GM18508 (cell line): ENCODE measurements at regions not wholly inside any gene's neighbourhood (a gene's known extent, or its start where the extent isn't known, plus 50 kb on each side); places are given as distances from the start of the nearest gene placed in this dataset.

Experiments used
- ATAC-seq: cut with Tn5 transposase; IDR thresholded peaks from one replicate; pipeline ENCODE4 v1.9.1; 2021; ENCODE audit warnings: moderate number of reproducible peaks; ENCODE audit not compliant: insufficient read depth, unreplicated experiment

- no peak for ATAC-seq
Measured at GRCh38 chr13:89704040-89704439, 1643.4 kb upstream of the MIR17HG start.

GRCh38 chr13:89708013-89708412 is 1639.5 kb upstream of the MIR17HG start:
- no peak for ATAC-seq

- no peak for ATAC-seq
Measured at GRCh38 chr13:89721216-89721615, 1626.3 kb upstream of the MIR17HG start.

GRCh38 chr13:89726690-89727435 is 1620.6 kb upstream of the MIR17HG start:
- no peak for ATAC-seq

- ATAC-seq = no peak
Measured at GRCh38 chr13:89733829-89734228, 1613.7 kb upstream of the MIR17HG start.

- ATAC-seq = no peak
Measured at GRCh38 chr13:89737051-89737450, 1610.4 kb upstream of the MIR17HG start.

GRCh38 chr13:89738072-89738471 is 1609.4 kb upstream of the MIR17HG start:
- no peak for ATAC-seq

GRCh38 chr13:89740994-89741685 is 1606.3 kb upstream of the MIR17HG start:
- ATAC-seq = no peak

- ATAC-seq = no peak
Measured at GRCh38 chr13:89746554-89746953, 1600.9 kb upstream of the MIR17HG start.

GRCh38 chr13:89748716-89749115 is 1598.8 kb upstream of the MIR17HG start:
- ATAC-seq = no peak

- ATAC-seq = no peak
Measured at GRCh38 chr13:89749888-89750287, 1597.6 kb upstream of the MIR17HG start.

GRCh38 chr13:89750371-89750770 is 1597.1 kb upstream of the MIR17HG start:
- ATAC-seq = no peak

GRCh38 chr13:89751432-89751930 is 1596.0 kb upstream of the MIR17HG start:
- ATAC-seq = no peak

- no peak for ATAC-seq
Measured at GRCh38 chr13:89752394-89752793, 1595.1 kb upstream of the MIR17HG start.

- no peak for ATAC-seq
Measured at GRCh38 chr13:89755729-89756492, 1591.6 kb upstream of the MIR17HG start.

- no peak for ATAC-seq
Measured at GRCh38 chr13:89763005-89763404, 1584.5 kb upstream of the MIR17HG start.

GRCh38 chr13:89783221-89783755 is 1564.2 kb upstream of the MIR17HG start:
- ATAC-seq = no peak

- no peak for ATAC-seq
Measured at GRCh38 chr13:89784161-89784809, 1563.2 kb upstream of the MIR17HG start.

- no peak for ATAC-seq
Measured at GRCh38 chr13:89786531-89786930, 1561.0 kb upstream of the MIR17HG start.

- ATAC-seq = no peak
Measured at GRCh38 chr13:89790696-89791095, 1556.8 kb upstream of the MIR17HG start.
